HG03175 (cell line): ENCODE measurements at regions not wholly inside any gene's neighbourhood (a gene's known extent, or its start where the extent isn't known, plus 50 kb on each side); places are given as distances from the start of the nearest gene placed in this dataset.
"Not testable (repeated sequence)": the region's sequence is repeated elsewhere in the genome, so short reads cannot be mapped to it uniquely, and the experiment has no call there.

Experiments
- ATAC-seq: cut with Tn5 transposase; IDR thresholded peaks from one replicate; pipeline ENCODE4 v1.9.1; 2021; ENCODE audit warnings: mild to moderate bottlenecking, moderate library complexity; ENCODE audit not compliant: unreplicated experiment

- ATAC-seq, result no peak
These were observed 136.3 kb upstream of the ESR1 start for GRCh38 chr6:151671195-151671594.

- no peak for ATAC-seq
These were observed 132.9 kb upstream of the ESR1 start for GRCh38 chr6:151674578-151674977.

GRCh38 chr6:151675746-151676459, 131.6 kb upstream of the ESR1 start:
- peak; percentile 96 for ATAC-seq

- ATAC-seq, result no peak
These were observed 131.0 kb upstream of the ESR1 start for GRCh38 chr6:151676460-151676945.

GRCh38 chr6:151677404-151677803, 130.1 kb upstream of the ESR1 start:
- no peak for ATAC-seq

GRCh38 chr6:151679081-151679480, 128.4 kb upstream of the ESR1 start:
- no peak for ATAC-seq

GRCh38 chr6:151679941-151680340, 127.5 kb upstream of the ESR1 start:
- ATAC-seq, result no peak

- no peak for ATAC-seq
These were observed 126.5 kb upstream of the ESR1 start for GRCh38 chr6:151680846-151681432.

GRCh38 chr6:151681433-151682059, 125.9 kb upstream of the ESR1 start:
- no peak for ATAC-seq

GRCh38 chr6:151682251-151682650, 125.2 kb upstream of the ESR1 start:
- ATAC-seq, result no peak

GRCh38 chr6:151682922-151683321, 124.6 kb upstream of the ESR1 start:
- ATAC-seq, result no peak

- ATAC-seq, result no peak
These were observed 124.1 kb upstream of the ESR1 start for GRCh38 chr6:151683381-151683780.

- ATAC-seq, result no peak
These were observed 117.8 kb upstream of the ESR1 start for GRCh38 chr6:151689499-151690201.

- no peak for ATAC-seq
These were observed 117.2 kb upstream of the ESR1 start for GRCh38 chr6:151690303-151690702.

- peak; percentile 98 for ATAC-seq
These were observed 116.5 kb upstream of the ESR1 start for GRCh38 chr6:151690768-151691562.

- no peak for ATAC-seq
These were observed 115.3 kb upstream of the ESR1 start for GRCh38 chr6:151692216-151692615.

- ATAC-seq, result no peak
These were observed 114.1 kb upstream of the ESR1 start for GRCh38 chr6:151693366-151693765.

GRCh38 chr6:151695156-151695555, 112.3 kb upstream of the ESR1 start:
- ATAC-seq, result no peak

- not testable (repeated sequence) for ATAC-seq
These were observed 111.2 kb upstream of the ESR1 start for GRCh38 chr6:151696302-151696701.

GRCh38 chr6:151698931-151699700, 108.4 kb upstream of the ESR1 start:
- ATAC-seq, result no peak
